H1 (cell line): ENCODE measurements at regions not wholly inside any gene's neighbourhood (a gene's known extent, or its start where the extent isn't known, plus 50 kb on each side); places are given as distances from the start of the nearest gene placed in this dataset.

Source experiments
- CTCF ChIA-PET: fragments of 300-600 bp; sonication (Branson Sonifier 250); formaldehyde crosslinking; loops from one replicate; lab custom pipeline; 2021; ENCODE audit not compliant: partially characterized antibody; lab: Charles Lee
- POLR2A ChIA-PET: fragments of 300-600 bp; sonication (Branson Sonifier 250); formaldehyde crosslinking; loops from one replicate; lab custom pipeline; 2021; ENCODE audit warnings: inconsistent platforms; ENCODE audit not compliant: partially characterized antibody; lab: Charles Lee
- DNase-seq, 2 experiments: peaks; one replicate each; pipeline versions ENCODE4 v3.0.0 to v3.0.0-alpha.2; 2010 to 2022; ENCODE audit warnings: low spot score in 2 of 2, low read depth in 1 of 2, mixed read lengths in 1 of 2
- FAIRE-seq: peaks from 2 replicates; lab custom pipeline; 2011; peaks lifted over from hg19 to GRCh38; lab: Jason Lieb, UNC
- H2AFZ ChIP-seq: 2 replicates; pipeline ENCODE4 v1.8.1; 2012; ENCODE audit warnings: low read length, inconsistent platforms
- H2AK5ac ChIP-seq: 2 replicates; pipeline ENCODE4 v1.6.1; 2013; ENCODE audit warnings: low read depth, low read length
- H2BK120ac ChIP-seq: replicated peaks from 2 replicates; pipeline ENCODE3; 2013; ENCODE audit warnings: low read depth, low read length, inconsistent platforms
- H2BK12ac ChIP-seq: 2 replicates; pipeline ENCODE4 v1.6.1; 2013; ENCODE audit warnings: low read depth, low read length
- H2BK15ac ChIP-seq: 2 replicates; pipeline ENCODE4 v1.6.1; 2013; ENCODE audit warnings: low read length
- H2BK20ac ChIP-seq: 2 replicates; pipeline ENCODE4 v1.6.1; 2013; ENCODE audit warnings: low read length
- H2BK5ac ChIP-seq: 2 replicates; pipeline ENCODE4 v1.6.1; 2013; ENCODE audit warnings: low read depth, low read length
- H3K14ac ChIP-seq: 2 replicates; pipeline ENCODE4 v1.6.1; 2013; ENCODE audit warnings: inconsistent platforms; ENCODE audit not compliant: insufficient read length
- H3K18ac ChIP-seq: 2 replicates; pipeline ENCODE4 v1.6.1; 2013; ENCODE audit warnings: low read length; ENCODE audit errors: extremely low read depth
- H3K23ac ChIP-seq: 2 replicates; pipeline ENCODE4 v1.6.1; 2013; ENCODE audit warnings: inconsistent platforms; ENCODE audit not compliant: insufficient read length
- H3K23me2 ChIP-seq: 2 replicates; pipeline ENCODE4 v1.6.1; 2013; ENCODE audit warnings: low read depth, low read length
- H3K27ac ChIP-seq: 2 replicates; pipeline ENCODE4 v1.6.1; 2011; ENCODE audit warnings: low read depth, low read length, inconsistent platforms
- H3K27me3 ChIP-seq, 4 experiments: replicated peaks in 1 of 4; 1 replicate in 1 of 4; 2 replicates in 3 of 4; pipeline versions ENCODE4 v1.6.1 to v1.8.1; 2011 to 2013; ENCODE audit warnings: low read length in 3 of 4, mild to moderate bottlenecking in 3 of 4, inconsistent platforms in 2 of 4, mixed read lengths in 2 of 4, moderate library complexity in 1 of 4; ENCODE audit not compliant: control insufficient read depth in 3 of 4, insufficient read depth in 3 of 4; ENCODE audit errors: extremely low read depth in 1 of 4
- H3K36me3 ChIP-seq, 4 experiments: 2 replicates each; pipeline versions ENCODE4 v1.6.1 to v1.8.1; 2011 to 2013; ENCODE audit warnings: mild to moderate bottlenecking in 4 of 4, low read length in 3 of 4, moderate library complexity in 2 of 4, control low read depth in 1 of 4, inconsistent platforms in 1 of 4; ENCODE audit not compliant: insufficient read depth in 4 of 4, control insufficient read depth in 2 of 4
- H3K4ac ChIP-seq: replicated peaks from 2 replicates; pipeline ENCODE3; 2013; ENCODE audit warnings: low read length, low read depth, mixed read lengths, inconsistent platforms; ENCODE audit not compliant: insufficient read length
- H3K4me1 ChIP-seq, 4 experiments: replicated peaks in 1 of 4; 1 replicate in 1 of 4; 2 replicates in 3 of 4; pipeline versions ENCODE4 v1.6.1 to v1.8.1; 2011 to 2013; ENCODE audit warnings: low read length in 3 of 4, inconsistent platforms in 2 of 4, mixed read lengths in 1 of 4; ENCODE audit not compliant: insufficient read depth in 4 of 4, control insufficient read depth in 3 of 4
- H3K4me2 ChIP-seq, 2 experiments: 2 replicates each; pipeline versions ENCODE4 v1.6.1 to v1.8.1; 2011 to 2013; ENCODE audit warnings: low read depth in 2 of 2, low read length in 2 of 2, control low read depth in 1 of 2, inconsistent platforms in 1 of 2, mild to moderate bottlenecking in 1 of 2; ENCODE audit not compliant: insufficient read depth in 1 of 2
- H3K4me3 ChIP-seq, 4 experiments: fragments of 200-600, 300-600 bp in 1 of 4; sonication (generic), shearing (Covaris generic), sonication (Bioruptor Twin) in 1 of 4; 2 replicates each; pipeline versions ENCODE4 v1.5.1 to v1.8.1; 2011 to 2016; ENCODE audit warnings: low read length in 4 of 4, low read depth in 3 of 4, control low read depth in 2 of 4, inconsistent platforms in 2 of 4, mild to moderate bottlenecking in 2 of 4, mixed read lengths in 1 of 4, moderate library complexity in 1 of 4; ENCODE audit not compliant: insufficient read depth in 2 of 4; ENCODE audit errors: extremely low read depth in 1 of 4
- H3K56ac ChIP-seq: replicated peaks from 2 replicates; pipeline ENCODE3; 2013; ENCODE audit warnings: low read depth, mild to moderate bottlenecking, mixed read lengths, low read length, inconsistent platforms; ENCODE audit not compliant: insufficient read length
- H3K79me1 ChIP-seq: 2 replicates; pipeline ENCODE4 v1.6.1; 2013; ENCODE audit warnings: low read depth, low read length, control low read depth
- H3K79me2 ChIP-seq, 2 experiments: 2 replicates each; pipeline versions ENCODE4 v1.6.1 to v1.8.1; 2012 to 2013; ENCODE audit warnings: low read length in 2 of 2, mild to moderate bottlenecking in 2 of 2, inconsistent platforms in 1 of 2; ENCODE audit not compliant: insufficient read depth in 2 of 2, control insufficient read depth in 1 of 2
- H3K9ac ChIP-seq, 4 experiments: replicated peaks in 1 of 4; 1 replicate in 1 of 4; 2 replicates in 3 of 4; pipeline versions ENCODE4 v1.6.1 to v1.8.1; 2011 to 2013; ENCODE audit warnings: low read depth in 3 of 4, low read length in 3 of 4, control low read depth in 2 of 4, mild to moderate bottlenecking in 2 of 4, moderate library complexity in 2 of 4, inconsistent platforms in 1 of 4; ENCODE audit errors: extremely low read depth in 1 of 4
- H3K9me3 ChIP-seq, 2 experiments: 2 replicates each; pipeline versions ENCODE4 v1.6.1 to v1.8.1; 2012 to 2013; ENCODE audit warnings: mild to moderate bottlenecking in 2 of 2, moderate library complexity in 2 of 2, control low read depth in 1 of 2, inconsistent platforms in 1 of 2, low read depth in 1 of 2, low read length in 1 of 2, mixed read lengths in 1 of 2; ENCODE audit not compliant: insufficient read depth in 2 of 2
- H4K20me1 ChIP-seq, 2 experiments: replicated peaks in 1 of 2; 2 replicates each; pipeline versions ENCODE3 to v1.8.1; 2011 to 2013; ENCODE audit warnings: inconsistent platforms in 2 of 2, low read length in 2 of 2, mild to moderate bottlenecking in 1 of 2; ENCODE audit not compliant: insufficient read depth in 2 of 2, control insufficient read depth in 1 of 2
- H4K5ac ChIP-seq: 2 replicates; pipeline ENCODE4 v1.6.1; 2013; ENCODE audit warnings: low read length, low read depth, mixed read lengths, inconsistent platforms; ENCODE audit not compliant: insufficient read length
- H4K8ac ChIP-seq: 2 replicates; pipeline ENCODE4 v1.8.0; 2013; ENCODE audit warnings: mild to moderate bottlenecking, moderate library complexity, low read length, inconsistent platforms; ENCODE audit not compliant: insufficient read depth; ENCODE audit errors: extremely low read depth
- H4K91ac ChIP-seq: replicated peaks from 2 replicates; pipeline ENCODE3; 2013; ENCODE audit warnings: low read length, mixed read lengths, inconsistent platforms; ENCODE audit not compliant: insufficient read length
- EGR1 ChIP-seq: IDR thresholded peaks from 2 replicates; pipeline ENCODE4 v1.6.1; 2011; ENCODE audit warnings: low read depth, low read length, borderline replicate concordance
- SP1 ChIP-seq: IDR thresholded peaks from 2 replicates; pipeline ENCODE4 v1.6.1; 2011; ENCODE audit warnings: low read depth, low read length
- SUZ12 ChIP-seq: fragments of 200-600 bp; sonication (generic); IDR thresholded peaks from 2 replicates; pipeline ENCODE4 v1.6.1; 2012; ENCODE audit warnings: mild to moderate bottlenecking, inconsistent platforms, low read length, moderate library complexity, mixed read lengths
- TAF1 ChIP-seq: IDR thresholded peaks from 2 replicates; pipeline ENCODE4 v1.6.1; 2011; ENCODE audit warnings: mild to moderate bottlenecking, low read depth, low read length
- WGBS, 2 experiments: shearing (Covaris generic) in 1 of 2; methylation state at CpG; one replicate each; pipeline versions ENCODE4 v1.1.6 to v1.1.7; 2013 to 2015; ENCODE audit warnings: low lambda C conversion rate in 2 of 2, mixed read lengths in 2 of 2, inconsistent platforms in 1 of 2, low coverage in 1 of 2, missing lambda C conversion rate in 1 of 2; ENCODE audit not compliant: insufficient replicate concordance in 2 of 2, insufficient coverage in 1 of 2, insufficient read length in 1 of 2; ENCODE audit errors: extremely low coverage in 1 of 2, missing lambda C conversion rate in 1 of 2; 5-methylcytosine and 5-hydroxymethylcytosine counted together
- TF ChIP-seq, protein P1 (sequence below): IDR thresholded peaks from 2 replicates; pipeline ENCODE4 v1.6.1; 2011; ENCODE audit warnings: low read depth, mild to moderate bottlenecking, low read length; ENCODE audit not compliant: insufficient read depth

DNA sequence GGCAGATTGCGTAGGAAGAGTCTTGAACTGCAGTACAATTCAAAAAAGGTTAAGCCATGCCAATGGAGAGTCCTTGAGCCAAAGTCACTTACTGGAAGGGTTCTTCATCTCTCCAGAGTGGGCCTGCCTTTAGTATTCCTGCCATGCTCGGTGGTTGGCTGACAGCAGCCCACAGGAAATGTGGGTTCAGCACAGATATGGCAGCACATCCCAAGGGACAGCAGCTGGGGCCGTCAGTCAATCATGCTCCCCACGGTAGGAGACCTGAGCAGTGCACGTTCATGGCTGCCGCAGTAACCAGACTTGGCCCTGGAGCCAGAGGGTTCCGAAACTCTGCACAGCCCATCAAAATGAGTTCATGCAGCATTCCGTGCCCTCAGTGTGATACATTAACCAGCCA, 63.6 kb upstream of the SIRPA start:
- H3K23me2 ChIP-seq, result no peaks in the 10 kb centered on the region; the same call in 1 of the 2 replicates
- FAIRE-seq (no peak), DNase-seq (no peak)
- no peak overlapping the region for H3K9ac ChIP-seq
- no peaks in the 10 kb centered on the region for H3K79me1 ChIP-seq
- H3K23ac ChIP-seq, result no peak overlapping the region
- H2BK120ac ChIP-seq, result no peak overlapping the region
- no peaks in the 10 kb centered on the region for H3K36me3 ChIP-seq
- H3K4me1 ChIP-seq, result peaks cover 0 to 4% (median 0%) of the 10 kb centered on the region in 4 experiments; a peak in 1 of 7 replicates
- 0 out of 2 replicates have a peak overlapping the region, but pooled peaks have one; percentile 29 for H2BK12ac ChIP-seq
- H3K56ac ChIP-seq, result no peak overlapping the region
- H4K8ac ChIP-seq, result no peak overlapping the region
- H3K14ac ChIP-seq, result no peak overlapping the region
- no peak overlapping the region for H4K91ac ChIP-seq
- H4K20me1 ChIP-seq, result peaks cover 0 to 2% of the 10 kb centered on the region in 2 experiments
- TF ChIP-seq TAF1 (no peak), SUZ12 (no peak), EGR1 (no peak), SP1 (no peak)
- TF ChIP-seq, protein P1, sequence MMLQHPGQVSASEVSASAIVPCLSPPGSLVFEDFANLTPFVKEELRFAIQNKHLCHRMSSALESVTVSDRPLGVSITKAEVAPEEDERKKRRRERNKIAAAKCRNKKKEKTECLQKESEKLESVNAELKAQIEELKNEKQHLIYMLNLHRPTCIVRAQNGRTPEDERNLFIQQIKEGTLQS, result no peak
- TF ChIP-seq, all 59 proteins: peak for 0
- Histone ChIP-seq H3K4me2 (no peak overlapping the region), H4K5ac (no peak overlapping the region), H2BK5ac (no peak overlapping the region), H2BK20ac (no peak overlapping the region), H3K18ac (no peak overlapping the region), H3K9me3 (no peaks in the 10 kb centered on the region), H2AK5ac (no peak overlapping the region; the same call in 1 of the 2 replicates), H2BK15ac (no peak overlapping the region), H3K27me3 (no peaks in the 10 kb centered on the region; a peak in 1 of 7 replicates), H2AFZ (no peak overlapping the region), H3K4me3 (no peak overlapping the region), H3K79me2 (no peaks in the 10 kb centered on the region), H3K4ac (no peak overlapping the region), H3K27ac (no peak overlapping the region)
- ChIA-PET CTCF (interaction anchor here (1.1 to 2.1 kb wide), 2 partner anchors 16 to 30 kb away, joined by 4 to 5 read pairs; no protein-coding TSS in a partner anchor), POLR2A (interaction anchor here (1.2 kb wide), 1 partner anchor 9 kb away, joined by 4 read pairs; no protein-coding TSS in a partner anchor)
- 87% methylated on average over 7 of the region's 8 CpGs; no CpG with 5 or more reads in 1 of the 2 experiments for WGBS, 2 experiments
